ENCODE measurements at regions not wholly inside any gene's neighbourhood (a gene's known extent, or its start where the extent isn't known, plus 50 kb on each side); places are given as distances from the start of the nearest gene placed in this dataset.

- H3K4me3 ChIP-seq (ENCODE audit: low read depth, low read length), result no peak overlapping the region
- no peak for DNase-seq (ENCODE audit: low read depth)
- TF ChIP-seq, protein P1, sequence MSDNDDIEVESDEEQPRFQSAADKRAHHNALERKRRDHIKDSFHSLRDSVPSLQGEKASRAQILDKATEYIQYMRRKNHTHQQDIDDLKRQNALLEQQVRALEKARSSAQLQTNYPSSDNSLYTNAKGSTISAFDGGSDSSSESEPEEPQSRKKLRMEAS (IDR thresholded peaks at IDR 0.05; ENCODE audit: low read depth, low read length), result no peak
- TF ChIP-seq MYC (IDR thresholded peaks at IDR 0.05; ENCODE audit: low read depth, low read length) (no peak), POLR2A (IDR thresholded peaks at IDR 0.05; ENCODE audit: extremely low read depth, insufficient read length) (no peak)
- TF ChIP-seq, protein P2, sequence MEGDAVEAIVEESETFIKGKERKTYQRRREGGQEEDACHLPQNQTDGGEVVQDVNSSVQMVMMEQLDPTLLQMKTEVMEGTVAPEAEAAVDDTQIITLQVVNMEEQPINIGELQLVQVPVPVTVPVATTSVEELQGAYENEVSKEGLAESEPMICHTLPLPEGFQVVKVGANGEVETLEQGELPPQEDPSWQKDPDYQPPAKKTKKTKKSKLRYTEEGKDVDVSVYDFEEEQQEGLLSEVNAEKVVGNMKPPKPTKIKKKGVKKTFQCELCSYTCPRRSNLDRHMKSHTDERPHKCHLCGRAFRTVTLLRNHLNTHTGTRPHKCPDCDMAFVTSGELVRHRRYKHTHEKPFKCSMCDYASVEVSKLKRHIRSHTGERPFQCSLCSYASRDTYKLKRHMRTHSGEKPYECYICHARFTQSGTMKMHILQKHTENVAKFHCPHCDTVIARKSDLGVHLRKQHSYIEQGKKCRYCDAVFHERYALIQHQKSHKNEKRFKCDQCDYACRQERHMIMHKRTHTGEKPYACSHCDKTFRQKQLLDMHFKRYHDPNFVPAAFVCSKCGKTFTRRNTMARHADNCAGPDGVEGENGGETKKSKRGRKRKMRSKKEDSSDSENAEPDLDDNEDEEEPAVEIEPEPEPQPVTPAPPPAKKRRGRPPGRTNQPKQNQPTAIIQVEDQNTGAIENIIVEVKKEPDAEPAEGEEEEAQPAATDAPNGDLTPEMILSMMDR (IDR thresholded peaks at IDR 0.05; ENCODE audit: low read depth, low read length), result no peak
Observed at GRCh38 chr18:68462148-68462547, 252.8 kb downstream of the TMX3 start.

DNA sequence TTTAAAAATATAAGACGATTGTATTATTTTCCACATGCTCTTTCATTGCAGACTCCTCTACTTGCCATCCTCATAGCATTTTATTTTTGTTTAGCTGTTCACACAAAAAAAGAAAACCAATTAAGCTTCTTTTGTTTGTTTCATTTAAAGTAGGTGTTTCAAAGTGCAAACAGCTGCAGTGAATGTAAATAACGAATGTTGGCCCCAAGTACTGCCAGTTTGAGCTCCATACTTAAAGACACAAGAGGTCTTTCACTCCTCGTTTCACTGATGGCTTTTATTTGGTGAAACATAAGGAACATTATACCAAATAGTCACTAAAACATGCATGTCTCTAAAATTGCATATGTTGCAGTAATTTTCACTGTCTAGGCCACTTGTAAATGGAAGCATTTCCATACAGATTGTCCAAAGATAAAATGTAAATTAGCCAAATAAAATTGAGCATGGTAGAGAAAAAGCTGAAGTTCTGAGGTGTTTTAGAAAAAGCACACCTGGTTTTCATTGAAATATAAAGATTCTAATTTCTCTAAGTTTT is 253.4 kb downstream of the TMX3 start:
- H3K4me3 ChIP-seq (ENCODE audit: low read depth, low read length), result no peak overlapping the region
- TF ChIP-seq, protein P2 (IDR thresholded peaks at IDR 0.05; ENCODE audit: low read depth, low read length), result no peak
- TF ChIP-seq, protein P1 (IDR thresholded peaks at IDR 0.05; ENCODE audit: low read depth, low read length), result no peak
- TF ChIP-seq MYC (IDR thresholded peaks at IDR 0.05; ENCODE audit: low read depth, low read length), result no peak
- TF ChIP-seq POLR2A (IDR thresholded peaks at IDR 0.05; ENCODE audit: extremely low read depth, insufficient read length), result no peak
- no peak for DNase-seq (ENCODE audit: low read depth)

GRCh38 chr18:68459968-68460367 is 254.9 kb downstream of the TMX3 start:
- H3K4me3 ChIP-seq (ENCODE audit: low read depth, low read length), result no peak overlapping the region
- no peak for DNase-seq (ENCODE audit: low read depth)
- TF ChIP-seq MYC (IDR thresholded peaks at IDR 0.05; ENCODE audit: low read depth, low read length) (no peak), POLR2A (IDR thresholded peaks at IDR 0.05; ENCODE audit: extremely low read depth, insufficient read length) (no peak)
- TF ChIP-seq, protein P1 (IDR thresholded peaks at IDR 0.05; ENCODE audit: low read depth, low read length), result no peak
- TF ChIP-seq, protein P2 (IDR thresholded peaks at IDR 0.05; ENCODE audit: low read depth, low read length), result no peak

DNA sequence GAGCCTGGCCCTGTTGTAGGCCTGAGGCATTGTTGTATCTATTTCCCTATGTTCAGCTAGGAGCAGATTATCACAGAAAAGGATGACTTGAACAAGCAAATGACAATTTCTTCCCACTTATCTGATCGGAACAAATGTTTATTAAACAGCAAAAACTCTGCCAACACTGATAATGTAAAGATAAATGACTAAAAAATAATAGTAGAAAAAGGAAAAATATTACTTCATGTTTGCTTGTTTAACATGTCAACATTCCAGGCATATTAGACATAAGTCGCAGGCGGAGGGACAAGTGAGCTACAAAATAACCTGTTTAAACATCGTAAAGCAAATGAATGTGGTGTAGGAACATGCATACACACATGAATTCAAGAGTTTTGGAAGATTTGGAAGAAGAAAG is 257.9 kb downstream of the TMX3 start:
- no peak for DNase-seq (ENCODE audit: low read depth)
- H3K4me3 ChIP-seq (ENCODE audit: low read depth, low read length), result no peak overlapping the region
- TF ChIP-seq, protein P1 (IDR thresholded peaks at IDR 0.05; ENCODE audit: low read depth, low read length), result no peak
- TF ChIP-seq POLR2A (IDR thresholded peaks at IDR 0.05; ENCODE audit: extremely low read depth, insufficient read length) (no peak), MYC (IDR thresholded peaks at IDR 0.05; ENCODE audit: low read depth, low read length) (no peak)
- TF ChIP-seq, protein P2 (IDR thresholded peaks at IDR 0.05; ENCODE audit: low read depth, low read length), result no peak

DNA sequence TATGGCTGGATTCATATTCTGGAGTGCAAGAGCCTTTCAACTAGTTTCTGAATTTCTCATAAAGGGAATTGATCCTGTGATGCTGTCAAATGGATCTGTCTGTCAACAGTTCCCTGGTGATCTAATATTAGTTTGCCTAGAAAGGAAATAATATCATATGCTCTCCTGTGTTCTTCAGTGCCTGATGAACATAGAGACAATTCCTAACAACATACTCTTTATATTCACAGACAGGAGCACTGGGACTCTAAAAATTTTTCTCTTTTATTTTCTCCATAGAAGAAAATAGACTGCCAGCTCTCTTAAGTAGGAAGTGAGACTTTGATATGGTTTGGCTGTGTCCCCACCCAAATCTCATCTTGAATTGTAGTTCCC is 259.7 kb downstream of the TMX3 start:
- TF ChIP-seq, protein P1 (IDR thresholded peaks at IDR 0.05; ENCODE audit: low read depth, low read length), result no peak
- TF ChIP-seq POLR2A (IDR thresholded peaks at IDR 0.05; ENCODE audit: extremely low read depth, insufficient read length), result no peak
- TF ChIP-seq, protein P2 (IDR thresholded peaks at IDR 0.05; ENCODE audit: low read depth, low read length), result no peak
- TF ChIP-seq MYC (IDR thresholded peaks at IDR 0.05; ENCODE audit: low read depth, low read length), result no peak
- no peak for DNase-seq (ENCODE audit: low read depth)
- no peak overlapping the region for H3K4me3 ChIP-seq (ENCODE audit: low read depth, low read length)
